GM12891 (cell line): ENCODE measurements at regions not wholly inside any gene's neighbourhood (a gene's known extent, or its start where the extent isn't known, plus 50 kb on each side); places are given as distances from the start of the nearest gene placed in this dataset.

Experiments used
- PAX5 ChIP-seq: IDR thresholded peaks from 2 replicates; pipeline ENCODE4 v1.6.1; 2011; ENCODE audit warnings: low read length, moderate library complexity, mild to moderate bottlenecking; ENCODE audit not compliant: insufficient read depth, severe bottlenecking
- POLR2A ChIP-seq: IDR thresholded peaks from 2 replicates; pipeline ENCODE4 v1.6.1; 2011; ENCODE audit warnings: low read depth, low read length, control low read depth
- POLR2AphosphoS5 ChIP-seq: IDR thresholded peaks from 2 replicates; pipeline ENCODE4 v1.6.1; 2011; ENCODE audit warnings: low read depth, low read length, control low read depth
- SPI1 ChIP-seq: IDR thresholded peaks from 2 replicates; pipeline ENCODE4 v1.6.1; 2011; ENCODE audit warnings: low read depth, low read length, control low read depth
- TAF1 ChIP-seq: IDR thresholded peaks from 2 replicates; pipeline ENCODE4 v1.6.1; 2011; ENCODE audit warnings: low read depth, low read length, control low read depth

DNA sequence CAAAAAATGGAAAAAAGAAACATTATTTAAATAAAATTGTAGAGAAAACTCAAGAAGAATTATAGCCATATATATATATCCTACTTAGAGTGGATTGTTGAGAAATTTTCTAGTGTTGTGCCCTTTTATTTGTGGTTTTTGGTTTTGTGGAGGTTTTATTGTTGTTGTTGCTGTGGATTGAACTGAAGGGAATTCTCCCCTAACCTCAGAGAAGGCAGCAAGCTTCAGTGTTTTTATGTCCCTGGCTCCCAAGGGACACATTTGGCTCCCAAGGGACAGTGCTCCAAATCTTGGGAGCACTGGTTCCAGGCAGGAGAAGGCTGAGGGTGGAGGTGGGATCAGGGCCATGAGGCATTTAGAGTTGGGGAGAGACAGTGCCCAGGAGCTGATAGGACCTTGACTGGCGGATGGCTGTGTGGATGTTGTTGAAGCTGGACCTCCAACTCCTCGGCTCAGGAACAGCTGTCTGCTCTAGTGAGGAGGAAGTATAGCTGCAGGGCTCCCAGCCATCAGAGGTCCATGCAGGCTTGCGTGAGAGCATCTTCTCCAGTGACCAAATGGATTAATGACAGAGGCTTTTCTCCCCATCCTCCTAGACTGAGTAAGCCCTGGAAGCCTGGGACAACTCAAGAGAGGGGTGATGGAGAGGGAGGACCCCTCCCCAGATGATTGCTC lies 100.5 kb downstream of the TEX35 start:
- TF ChIP-seq POLR2AphosphoS5 (no peak), POLR2A (no peak), PAX5 (no peak), SPI1 (no peak), TAF1 (no peak)
